Cardiac fibroblast (primary cell): ENCODE measurements at regions not wholly inside any gene's neighbourhood (a gene's known extent, or its start where the extent isn't known, plus 50 kb on each side); places are given as distances from the start of the nearest gene placed in this dataset.

Source experiments
- DNase-seq, 2 donors: peaks; one replicate each; pipeline versions ENCODE4 v3.0.0 to v3.0.0-alpha.2; 2010; ENCODE audit warnings: low read depth in 2 of 2
- H3K4me3 ChIP-seq, 2 donors: replicated peaks in 1 of 2; 1 replicate in 1 of 2; 2 replicates in 1 of 2; pipeline ENCODE4 v1.5.1; 2011; ENCODE audit warnings: low read depth in 2 of 2, low read length in 2 of 2, mild to moderate bottlenecking in 2 of 2, moderate library complexity in 1 of 2
- CTCF ChIP-seq: IDR thresholded peaks from one replicate; pipeline ENCODE4 v1.5.1; 2011; ENCODE audit warnings: low read depth, mild to moderate bottlenecking, low read length, inconsistent platforms

GRCh38 chr10:123257904-123258456 is 103.8 kb downstream of the BUB3 start:
- H3K4me3 ChIP-seq = no peak overlapping the region
- DNase-seq = no peak
- no peak for TF ChIP-seq CTCF

- H3K4me3 ChIP-seq = no peak overlapping the region
- no peak for DNase-seq
- TF ChIP-seq CTCF = no peak
Observed at GRCh38 chr10:123259081-123259480, 104.9 kb downstream of the BUB3 start.

GRCh38 chr10:123259791-123260190 is 105.6 kb downstream of the BUB3 start:
- TF ChIP-seq CTCF = no peak
- no peak for DNase-seq
- H3K4me3 ChIP-seq = no peak overlapping the region

- no peak overlapping the region for H3K4me3 ChIP-seq
- no peak for DNase-seq
- no peak for TF ChIP-seq CTCF
Observed at GRCh38 chr10:123262456-123262855, 108.3 kb downstream of the BUB3 start.

- no peak for DNase-seq
- no peak overlapping the region for H3K4me3 ChIP-seq
- TF ChIP-seq CTCF = no peak
Observed at GRCh38 chr10:123266971-123267370, 112.8 kb downstream of the BUB3 start.

GRCh38 chr10:123269017-123269552 is 114.9 kb downstream of the BUB3 start:
- TF ChIP-seq CTCF = no peak
- no peak overlapping the region for H3K4me3 ChIP-seq
- DNase-seq = no peak

GRCh38 chr10:123269675-123270074 is 115.5 kb downstream of the BUB3 start:
- no peak for DNase-seq
- TF ChIP-seq CTCF = no peak

More at GRCh38 chr10:123269675-123270074, 115.5 kb downstream of the BUB3 start:
- H3K4me3 ChIP-seq = no peak overlapping the region
